NCI-H2171 treated with DMSO at 0.1 percent for 48 hours (cell line): ENCODE measurements at regions not wholly inside any gene's neighbourhood (a gene's known extent, or its start where the extent isn't known, plus 50 kb on each side); places are given as distances from the start of the nearest gene placed in this dataset.

ENCODE experiments used
- DNase-seq: peaks from one replicate; lab custom pipeline; 2025; lab: John Stamatoyannopoulos, UW

DNA sequence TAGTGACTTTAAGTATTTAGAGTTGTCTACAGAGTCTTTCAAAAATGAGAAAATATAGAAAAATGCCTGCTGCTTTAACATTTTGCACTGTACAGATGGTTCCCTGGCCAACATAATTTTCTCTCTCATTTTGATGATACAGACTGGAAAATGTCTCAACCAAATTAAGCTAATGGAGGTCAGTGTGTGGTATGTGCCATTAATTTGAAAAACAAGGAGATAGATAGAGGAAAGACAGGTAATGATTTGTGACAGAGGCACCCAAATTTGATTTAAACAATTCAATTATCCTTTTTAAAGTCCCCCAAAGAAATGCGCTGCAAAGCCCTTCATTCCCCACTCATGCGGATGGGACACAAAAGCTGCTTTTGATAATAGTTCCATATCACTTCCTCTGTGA, 140.0 kb downstream of the ASCL1 start:
- DNase-seq: no peak

DNA sequence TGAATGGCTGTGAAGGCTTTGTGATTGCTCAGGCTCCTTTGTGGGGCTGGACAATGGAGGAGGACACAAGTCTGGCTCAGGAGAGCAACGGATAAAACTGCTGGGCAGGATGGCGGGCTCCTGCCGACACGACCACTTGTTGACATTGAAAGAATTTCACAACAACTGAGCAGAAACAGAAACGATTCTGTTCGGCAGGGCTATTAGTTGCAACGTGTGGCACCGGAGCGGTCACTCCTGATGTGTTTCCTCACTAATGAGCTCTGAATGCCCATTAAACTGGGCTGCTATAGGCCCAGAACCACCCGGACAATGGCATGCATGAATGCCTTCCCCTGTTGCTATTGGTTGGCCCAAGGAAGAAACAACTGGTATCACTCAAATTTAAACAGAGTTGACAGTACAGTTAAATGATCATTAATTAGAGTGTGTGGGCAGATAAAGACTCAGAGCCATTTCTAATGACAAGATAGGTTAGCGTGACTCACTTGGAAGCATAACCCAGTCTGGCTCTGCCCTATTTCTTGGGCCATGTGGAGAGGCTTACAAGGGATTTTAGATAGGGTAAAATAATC, 142.9 kb downstream of the ASCL1 start:
- DNase-seq: no peak

DNA sequence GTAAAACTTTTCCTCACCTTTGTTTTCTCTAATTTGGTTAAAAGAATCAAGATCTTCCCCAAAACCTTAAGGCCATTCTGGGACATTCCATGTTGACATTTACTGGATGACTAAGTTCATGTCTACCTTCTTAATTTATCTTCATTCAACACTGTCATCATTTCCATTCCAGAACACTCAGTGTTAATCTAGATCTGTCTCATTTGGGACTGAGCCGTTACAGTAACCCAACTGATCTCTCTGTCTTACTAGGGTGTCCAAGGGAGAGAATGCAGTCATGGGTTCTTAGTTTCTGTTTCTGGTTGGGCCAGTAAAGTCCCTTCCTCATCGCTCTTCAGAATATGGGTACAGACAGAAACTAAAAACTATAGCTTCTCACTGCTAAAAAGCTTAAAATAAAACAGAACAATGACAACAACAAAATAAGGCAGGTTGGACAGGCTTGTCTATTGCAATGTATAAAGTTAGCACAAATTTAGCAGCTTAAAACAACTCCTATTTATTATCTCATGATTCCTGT, 144.8 kb downstream of the ASCL1 start:
- no peak for DNase-seq

DNA sequence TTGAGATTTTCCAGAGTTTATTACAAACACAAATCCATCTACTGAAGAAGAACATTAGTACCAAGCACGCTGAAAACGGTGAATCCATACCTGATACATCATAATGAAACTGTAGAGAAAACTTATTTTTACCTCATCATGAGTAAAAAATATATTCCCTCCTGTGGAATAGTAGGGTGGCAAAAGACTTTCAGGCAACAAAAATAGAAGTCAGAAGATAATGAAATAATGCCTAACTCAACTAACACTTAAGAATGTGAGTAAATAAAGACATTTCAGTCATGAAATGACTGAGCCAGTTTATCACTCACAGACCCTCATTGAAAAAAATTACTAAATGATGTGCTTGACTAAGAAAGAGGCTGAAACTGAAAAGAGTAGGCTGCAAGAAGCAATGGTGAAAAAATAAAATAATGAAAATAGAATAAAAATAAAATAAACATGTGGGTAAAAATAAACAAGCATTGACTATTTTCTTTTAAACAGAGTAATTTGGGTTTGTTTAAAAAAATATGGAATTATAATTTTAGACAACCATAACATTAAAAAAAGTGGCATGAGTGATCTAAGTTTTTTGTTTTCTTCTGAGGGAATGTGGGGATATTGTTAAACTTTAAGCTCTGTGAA, 148.6 kb downstream of the ASCL1 start:
- DNase-seq: no peak

DNA sequence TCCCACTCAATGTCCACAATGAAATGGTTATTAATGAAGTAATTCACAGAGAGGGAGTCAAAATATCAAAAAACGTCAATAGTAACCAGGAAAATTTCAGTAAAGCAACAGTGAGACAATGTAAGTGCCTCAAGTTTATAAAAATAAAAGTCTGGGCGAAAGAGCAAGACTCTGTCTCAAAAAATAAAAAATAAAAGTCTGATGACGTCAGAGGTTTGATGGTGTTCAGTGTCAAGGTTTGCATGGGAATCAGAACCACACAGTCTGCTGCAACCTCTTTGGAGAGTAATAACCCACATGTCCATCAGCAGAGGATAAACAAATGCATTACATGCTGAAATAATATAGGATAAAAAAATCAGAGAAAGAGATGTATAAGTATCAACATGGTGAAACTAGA, 152.4 kb downstream of the ASCL1 start:
- no peak for DNase-seq

DNA sequence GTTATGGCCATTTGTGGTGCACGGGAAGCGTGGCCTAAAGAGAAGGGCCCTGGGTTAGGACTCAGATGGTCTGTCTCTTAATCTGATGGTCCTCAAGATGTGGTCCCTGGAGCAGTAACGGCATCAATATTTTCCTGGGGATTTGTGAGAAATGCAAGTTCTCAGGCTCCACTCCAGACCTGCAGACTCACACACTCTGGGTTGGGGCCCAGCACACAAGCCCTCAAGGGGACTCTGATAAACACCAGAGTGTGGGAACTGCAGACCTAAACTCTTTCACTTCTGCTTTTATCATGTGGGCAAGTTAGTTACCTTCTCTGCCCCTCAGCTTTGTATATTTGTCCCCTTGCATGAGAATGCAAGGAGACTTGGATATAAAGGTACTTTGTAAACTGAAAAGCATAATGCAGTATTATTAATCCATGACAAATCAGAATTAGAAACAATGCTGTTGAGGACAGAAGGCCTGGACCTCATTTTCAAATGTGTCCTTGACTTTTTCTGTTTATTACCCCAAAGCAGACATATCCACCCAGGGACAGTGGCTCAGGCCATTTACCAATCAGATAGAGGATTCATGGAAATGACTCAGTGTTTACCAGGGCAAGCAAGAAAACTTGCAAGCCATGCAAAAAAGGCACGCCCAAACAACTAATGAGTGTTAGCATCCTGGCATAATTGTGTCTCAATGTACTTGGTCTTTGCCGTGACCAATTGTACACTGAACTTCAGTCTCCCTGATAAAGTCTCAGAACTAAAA, 157.0 kb downstream of the ASCL1 start:
- no peak for DNase-seq

DNA sequence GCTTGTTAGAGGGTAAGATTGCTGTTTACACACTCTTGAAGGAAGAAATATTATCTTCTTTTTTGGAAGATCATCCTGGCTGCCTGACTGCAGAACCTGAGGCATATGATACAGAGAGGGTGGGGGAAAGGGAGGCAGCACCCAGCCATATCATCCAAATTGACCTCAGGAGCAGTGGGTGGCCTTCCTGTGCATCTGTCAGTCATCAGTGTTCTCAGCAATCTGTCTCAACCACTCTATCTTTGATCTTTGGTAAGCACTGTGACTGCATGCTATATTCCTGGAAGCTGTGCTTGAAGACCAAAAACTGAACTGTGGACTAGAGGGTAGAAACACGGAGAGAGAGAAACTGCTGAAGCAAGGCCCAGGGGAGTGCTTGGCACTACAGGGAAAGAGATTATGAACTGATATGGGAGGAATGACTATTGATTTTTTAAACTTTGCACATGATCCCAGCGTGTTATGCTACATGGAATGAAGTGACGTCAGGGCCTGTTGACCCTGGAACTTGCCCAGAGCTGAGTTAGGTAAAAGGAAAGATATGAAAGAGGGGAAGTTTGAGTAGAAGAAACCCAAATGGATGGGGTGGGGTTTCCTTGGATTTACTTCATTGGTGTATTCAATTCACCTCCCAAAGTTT, 171.5 kb downstream of the ASCL1 start:
- peak; percentile 53 for DNase-seq

DNA sequence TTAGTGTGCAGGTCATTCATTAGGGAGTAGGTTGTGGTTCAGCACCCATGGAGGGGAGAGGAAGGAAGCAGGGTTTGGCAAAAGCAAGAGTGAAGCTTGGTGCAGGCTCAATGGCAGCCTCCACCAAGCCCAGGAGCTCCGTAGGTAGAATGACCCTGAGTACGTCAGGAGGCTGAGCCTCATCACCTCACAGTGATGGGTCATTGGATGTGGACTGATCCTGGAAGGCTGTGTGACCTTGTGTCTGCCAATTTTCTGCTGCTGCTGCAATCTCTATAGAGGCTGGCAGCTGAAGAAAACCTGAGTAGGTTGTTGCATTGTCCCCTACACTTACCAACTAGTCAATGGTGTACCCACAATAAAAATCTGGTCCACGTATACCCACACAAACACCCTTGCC, 173.1 kb downstream of the ASCL1 start:
- DNase-seq: no peak

DNA sequence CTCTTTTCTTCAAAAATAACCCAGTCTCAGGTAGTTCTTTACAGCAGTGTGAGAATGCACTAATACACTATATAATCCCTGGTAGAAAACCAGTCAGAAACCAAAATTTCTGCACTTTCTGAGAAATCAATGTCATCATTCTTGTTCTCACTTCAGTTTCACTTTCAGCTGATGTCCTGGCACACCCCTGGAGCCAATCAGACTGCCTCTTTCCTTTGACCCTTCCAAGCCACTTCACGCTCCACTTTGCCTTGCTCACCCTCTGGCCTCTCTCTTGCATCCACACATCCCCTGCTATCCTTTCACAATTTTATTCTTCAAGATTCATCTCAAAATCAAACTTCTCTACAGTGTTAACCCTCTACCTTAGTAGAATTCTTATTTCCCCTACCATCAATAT, 181.1 kb downstream of the ASCL1 start:
- DNase-seq: no peak

DNA sequence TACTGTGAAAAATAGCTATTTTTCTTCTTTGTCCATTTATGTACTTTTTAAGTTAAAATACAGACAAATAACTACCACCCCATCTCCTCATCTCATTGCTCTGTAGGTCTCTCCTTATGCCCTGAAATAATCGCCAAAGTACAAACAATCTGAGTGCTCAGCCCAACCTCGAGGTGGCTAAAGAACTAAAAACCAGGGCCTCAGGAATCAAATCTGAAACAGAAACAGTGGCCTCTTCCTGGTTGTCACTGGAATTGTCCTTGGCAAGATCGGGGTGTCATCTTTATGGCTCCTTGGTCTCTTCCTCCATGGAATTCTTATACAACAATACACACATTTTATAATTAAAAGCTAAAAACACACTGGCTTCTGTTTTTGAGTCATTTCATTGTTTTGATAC, 182.4 kb downstream of the ASCL1 start:
- peak; percentile 42 for DNase-seq

DNA sequence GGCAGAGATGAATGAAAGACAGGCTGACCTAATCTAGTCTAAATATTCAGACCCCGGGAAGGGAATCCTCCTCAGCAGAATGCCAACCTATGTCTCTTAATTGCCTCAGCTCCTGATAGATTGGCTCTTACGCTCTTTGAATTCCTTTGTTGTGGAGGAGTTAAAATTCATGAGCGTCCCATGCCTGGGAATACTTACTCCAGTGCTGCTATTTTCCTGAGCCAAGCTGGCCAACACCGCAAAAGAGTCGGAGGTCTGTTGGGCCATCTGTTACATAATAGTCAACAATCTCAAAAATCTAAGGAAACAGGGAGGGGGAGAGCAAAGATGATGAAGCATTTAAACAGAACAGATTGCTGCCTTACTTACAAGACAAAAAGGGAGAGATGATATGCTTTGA, 182.8 kb downstream of the ASCL1 start:
- peak; percentile 92 for DNase-seq

DNA sequence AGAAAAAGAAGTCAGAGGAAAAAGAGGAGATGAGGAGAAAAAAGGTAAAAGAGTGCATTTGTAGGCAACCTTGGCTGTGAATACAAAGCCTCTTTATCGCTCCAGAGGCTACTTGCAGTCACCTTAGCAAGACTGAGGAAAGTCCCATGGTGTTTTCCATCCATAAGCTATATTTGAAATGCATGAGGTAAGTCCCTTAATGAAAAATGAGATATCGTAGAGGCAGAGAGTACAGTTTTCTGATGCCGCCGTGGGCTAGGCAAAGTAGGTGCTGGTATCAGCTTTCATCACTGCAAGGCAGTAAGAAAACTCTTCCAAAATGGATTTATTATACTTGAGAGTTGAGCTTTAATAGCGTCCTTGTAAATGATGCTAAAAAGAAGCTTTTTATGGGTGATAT, 186.8 kb downstream of the ASCL1 start:
- DNase-seq: no peak

DNA sequence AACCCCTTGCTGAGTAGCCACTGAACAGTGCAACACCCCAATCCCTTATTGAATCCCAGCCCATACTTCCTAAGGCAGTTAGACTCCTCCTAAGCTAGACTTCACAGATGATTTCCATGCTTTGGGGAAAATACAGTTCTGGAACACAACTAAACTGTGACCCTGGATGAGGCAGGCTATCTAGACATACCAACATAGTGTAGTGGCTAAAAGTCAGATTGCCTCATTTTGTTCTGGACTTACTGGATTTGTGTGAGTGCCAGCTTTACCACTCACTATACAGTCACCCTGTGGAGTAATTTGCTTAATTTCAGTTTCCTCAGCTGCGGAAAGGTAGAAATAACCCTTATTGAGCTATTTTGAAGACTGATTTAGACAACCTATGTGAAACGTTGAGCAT, 203.1 kb downstream of the ASCL1 start:
- no peak for DNase-seq

DNA sequence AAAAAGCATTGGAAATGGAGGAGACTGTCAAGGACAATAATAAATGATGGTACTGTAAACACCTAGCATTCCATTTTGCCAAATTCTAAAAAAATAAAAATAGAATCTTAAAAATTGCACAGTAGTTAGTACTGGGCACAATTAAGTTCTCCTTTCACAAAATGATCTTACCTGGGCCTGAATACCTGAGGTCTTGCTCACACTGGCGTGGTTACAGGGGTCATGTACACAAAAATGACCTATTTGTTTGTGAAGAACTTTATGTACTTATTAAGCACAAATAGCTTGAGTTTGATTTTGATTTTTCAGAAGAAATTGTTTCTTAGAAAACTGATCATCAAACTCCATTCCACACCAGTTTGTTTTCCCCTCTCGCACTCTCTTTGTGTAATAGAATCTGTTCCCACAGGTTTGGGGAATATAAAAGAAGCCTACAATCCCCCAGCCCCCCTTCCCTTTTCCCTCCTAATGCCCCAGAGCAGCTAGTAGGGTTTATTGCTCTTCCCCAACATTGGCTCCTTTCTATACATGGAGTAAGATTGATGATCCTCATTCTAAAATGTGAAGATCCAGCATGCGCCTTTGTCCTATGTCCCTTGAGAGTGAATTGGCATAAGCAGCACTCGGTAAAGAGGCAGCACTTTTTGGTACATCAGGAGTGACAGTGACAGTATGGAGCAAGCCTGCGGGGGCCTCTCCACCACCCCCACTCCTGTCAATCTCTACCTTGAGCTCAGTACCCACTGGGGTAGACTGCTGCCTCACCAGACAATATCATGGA, 204.3 kb downstream of the ASCL1 start:
- no peak for DNase-seq

DNA sequence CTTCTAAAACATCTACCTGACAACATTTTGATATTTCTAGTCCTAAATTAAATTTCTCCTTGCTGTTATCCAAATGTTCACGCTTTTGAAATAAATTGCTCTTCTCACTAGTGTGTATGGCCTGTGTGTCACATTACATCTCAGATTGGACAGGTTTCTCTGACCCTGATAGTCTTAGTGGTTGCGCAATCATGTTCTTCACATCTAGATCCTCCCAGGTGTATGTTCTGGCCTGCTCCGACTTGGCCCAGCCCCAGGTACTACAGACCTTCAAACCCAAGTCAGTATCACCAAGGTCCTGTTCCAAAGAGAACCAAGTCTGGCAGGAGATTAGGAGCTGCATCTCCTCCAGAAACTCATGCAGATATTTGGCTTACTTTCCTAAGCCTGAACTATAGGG, 209.5 kb downstream of the ASCL1 start:
- DNase-seq: no peak

DNA sequence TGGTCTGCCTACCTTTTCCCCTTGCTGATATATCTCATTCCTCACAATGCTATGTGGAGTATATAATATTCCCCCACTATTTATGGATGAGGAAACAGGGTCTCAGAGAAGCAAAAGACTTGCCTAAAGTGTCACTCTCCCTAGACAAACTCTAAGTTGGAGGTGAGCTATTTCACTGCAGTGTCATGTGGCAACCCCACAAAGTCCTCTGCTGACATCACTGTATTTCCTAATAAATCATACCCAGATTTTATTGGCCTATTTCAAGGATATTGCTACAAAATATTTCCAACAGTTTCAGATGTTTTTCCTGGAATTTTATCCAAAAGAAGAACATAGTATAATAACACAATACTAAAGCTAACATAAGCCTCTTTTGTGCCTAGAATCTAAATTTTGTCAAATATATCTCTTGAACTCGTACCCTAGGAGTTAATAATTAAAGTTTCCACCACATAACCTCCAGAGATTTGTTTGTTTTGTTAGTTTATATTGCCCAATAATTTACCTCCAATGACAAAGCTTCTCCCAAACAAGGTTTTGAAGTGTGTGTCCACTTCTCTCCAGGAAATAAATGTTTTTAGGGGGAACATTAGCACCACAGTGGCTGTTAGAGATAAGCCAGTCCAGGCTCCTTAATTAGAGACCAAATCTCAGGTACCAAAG, 215.1 kb downstream of the ASCL1 start:
- no peak for DNase-seq

DNA sequence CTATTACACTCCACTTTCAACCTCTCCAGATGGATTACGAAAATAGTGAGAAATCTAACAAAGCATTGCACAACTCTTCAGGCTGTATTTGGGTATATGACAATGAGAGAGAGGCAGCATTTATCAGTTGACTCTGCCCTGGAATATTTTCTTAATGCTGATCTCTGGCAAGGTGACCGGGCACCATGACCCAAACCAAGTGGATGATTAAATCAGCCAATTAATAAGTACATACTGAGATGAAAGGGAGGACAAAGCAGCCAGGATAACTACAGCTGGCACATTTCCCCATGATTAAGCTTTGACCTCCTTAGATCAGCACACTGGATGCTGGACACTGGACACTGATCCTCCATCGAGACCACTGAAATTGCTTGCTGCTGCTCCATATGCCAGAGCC, 218.2 kb downstream of the ASCL1 start:
- DNase-seq: no peak

DNA sequence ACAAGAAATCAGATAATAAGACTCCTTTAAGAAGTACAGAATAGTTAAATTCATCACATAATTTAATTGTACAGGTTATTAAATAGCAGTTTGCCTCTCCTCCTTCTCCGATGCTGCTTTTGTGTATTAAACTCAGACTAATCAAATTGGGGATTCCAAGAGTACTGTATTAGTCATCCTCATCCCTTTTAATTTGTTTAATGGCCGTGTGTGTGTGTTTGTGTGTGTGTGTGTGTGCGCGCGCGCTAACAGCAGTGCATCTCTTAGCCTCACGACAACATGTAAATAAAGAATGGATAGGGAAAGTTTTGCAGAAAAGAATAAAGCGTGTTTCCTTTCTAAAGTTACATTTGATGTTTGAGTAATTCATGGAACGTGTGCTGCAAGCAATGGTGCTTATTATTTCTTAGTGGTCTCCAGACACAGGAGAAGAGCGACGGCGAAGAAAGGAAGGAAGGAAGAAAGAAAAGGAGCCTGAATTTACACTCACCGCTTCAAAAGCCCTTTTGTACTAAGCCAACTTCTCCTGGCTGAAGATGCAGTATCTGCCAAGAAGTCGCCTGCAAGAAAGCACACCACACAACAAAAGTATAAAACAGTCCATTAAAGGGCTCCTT, 220.3 kb downstream of the ASCL1 start:
- DNase-seq: no peak

DNA sequence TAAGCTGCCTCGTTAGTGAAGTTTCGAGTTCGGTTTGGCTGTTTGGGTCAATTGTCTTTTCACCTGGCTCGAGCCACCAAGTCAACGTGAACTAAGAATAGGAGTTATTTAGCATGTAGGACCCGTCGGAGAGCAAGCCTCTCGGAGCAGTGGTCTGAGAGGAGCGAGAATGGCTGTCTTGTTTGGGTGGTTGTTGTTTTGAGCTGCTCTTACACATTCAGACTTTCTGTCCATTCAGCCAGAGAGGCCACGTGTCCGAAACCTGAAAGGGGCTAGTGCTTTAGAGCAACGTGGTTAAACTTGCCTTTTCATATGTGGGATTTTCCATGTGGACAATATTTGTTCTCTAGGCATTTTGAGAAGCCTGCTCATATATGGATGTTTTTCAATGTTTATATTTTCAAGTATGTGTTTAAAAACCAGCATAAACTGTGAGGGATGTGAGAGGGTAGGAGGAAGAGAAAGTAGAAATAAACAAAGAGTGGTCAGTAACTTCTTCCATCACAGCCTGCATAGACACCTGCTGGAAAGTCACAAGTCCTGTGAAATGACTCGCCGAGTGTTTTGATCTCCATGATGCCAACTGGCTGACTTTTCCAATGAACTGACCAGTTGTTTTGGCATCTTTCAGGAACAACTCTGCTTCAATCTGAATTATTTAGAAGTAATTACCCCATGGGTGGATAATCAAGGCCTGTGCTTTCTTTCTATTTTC, 221.0 kb downstream of the ASCL1 start:
- DNase-seq: no peak

DNA sequence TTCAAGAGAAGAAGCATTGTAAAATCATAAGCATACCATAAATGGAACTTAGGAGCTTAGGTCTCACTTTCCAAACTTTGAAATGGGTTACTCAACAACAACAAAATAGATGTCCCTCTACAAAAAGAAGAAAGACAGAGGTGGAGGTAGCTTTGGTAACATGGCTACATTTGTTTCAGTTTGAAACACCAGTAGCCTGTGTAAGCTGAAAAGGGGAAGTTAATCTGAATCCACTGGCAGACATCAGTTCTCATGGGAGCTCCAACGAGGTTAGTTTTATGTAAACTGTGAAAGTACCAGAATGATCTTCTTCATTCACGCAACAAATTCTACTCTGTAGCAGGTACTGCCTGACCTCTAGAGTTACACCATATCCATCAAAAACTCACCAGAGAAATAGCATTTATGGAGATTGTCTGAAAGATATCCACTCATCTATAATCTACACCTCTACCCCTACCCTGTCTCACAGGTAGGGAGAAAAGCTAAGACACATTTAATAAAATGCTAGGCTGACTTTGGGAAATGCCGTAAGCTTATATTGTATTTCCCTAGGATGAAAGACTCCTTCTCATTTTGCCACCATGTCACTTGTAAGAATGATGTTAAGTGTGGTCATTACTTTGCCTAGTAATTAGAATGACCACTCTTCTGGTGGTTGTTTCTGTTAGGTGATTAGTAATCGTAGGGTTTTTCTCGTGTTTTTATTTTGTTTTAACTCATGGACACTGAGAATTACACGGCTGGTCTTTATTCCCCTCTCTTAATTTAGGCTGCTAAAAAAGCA, 224.1 kb downstream of the ASCL1 start:
- DNase-seq: no peak
